ENCODE measurements at regions not wholly inside any gene's neighbourhood (a gene's known extent, or its start where the extent isn't known, plus 50 kb on each side); places are given as distances from the start of the nearest gene placed in this dataset.

GRCh38 chr5:2832394-2832793, 80.9 kb upstream of the IRX2 start:
- TF ChIP-seq, protein P1, sequence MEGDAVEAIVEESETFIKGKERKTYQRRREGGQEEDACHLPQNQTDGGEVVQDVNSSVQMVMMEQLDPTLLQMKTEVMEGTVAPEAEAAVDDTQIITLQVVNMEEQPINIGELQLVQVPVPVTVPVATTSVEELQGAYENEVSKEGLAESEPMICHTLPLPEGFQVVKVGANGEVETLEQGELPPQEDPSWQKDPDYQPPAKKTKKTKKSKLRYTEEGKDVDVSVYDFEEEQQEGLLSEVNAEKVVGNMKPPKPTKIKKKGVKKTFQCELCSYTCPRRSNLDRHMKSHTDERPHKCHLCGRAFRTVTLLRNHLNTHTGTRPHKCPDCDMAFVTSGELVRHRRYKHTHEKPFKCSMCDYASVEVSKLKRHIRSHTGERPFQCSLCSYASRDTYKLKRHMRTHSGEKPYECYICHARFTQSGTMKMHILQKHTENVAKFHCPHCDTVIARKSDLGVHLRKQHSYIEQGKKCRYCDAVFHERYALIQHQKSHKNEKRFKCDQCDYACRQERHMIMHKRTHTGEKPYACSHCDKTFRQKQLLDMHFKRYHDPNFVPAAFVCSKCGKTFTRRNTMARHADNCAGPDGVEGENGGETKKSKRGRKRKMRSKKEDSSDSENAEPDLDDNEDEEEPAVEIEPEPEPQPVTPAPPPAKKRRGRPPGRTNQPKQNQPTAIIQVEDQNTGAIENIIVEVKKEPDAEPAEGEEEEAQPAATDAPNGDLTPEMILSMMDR (conservative IDR thresholded peaks at IDR 0.05; ENCODE audit: low read depth, low read length), result no peak
- TF ChIP-seq EZH2 (IDR thresholded peaks at IDR 0.05; ENCODE audit: low read length, unreplicated experiment), result no peak
